Thyroid gland (tissue), 4 donors: ENCODE measurements at regions not wholly inside any gene's neighbourhood (a gene's known extent, or its start where the extent isn't known, plus 50 kb on each side); places are given as distances from the start of the nearest gene placed in this dataset.

Source experiments
- DNase-seq, 2 donors: peaks; one replicate each; pipeline ENCODE4 v3.0.0-alpha.2; 2019
- H3K27ac ChIP-seq, 3 donors: fragments of 200-600 bp; sonication (generic); 1 replicate in 2 of 3; 2 replicates in 1 of 3; pipeline ENCODE4 v1.5.1; 2016 to 2019; ENCODE audit warnings: mild to moderate bottlenecking in 1 of 3, moderate library complexity in 1 of 3
- H3K27me3 ChIP-seq: fragments of 200-600 bp; sonication (generic); one replicate; pipeline ENCODE4 v1.5.1; 2019
- H3K36me3 ChIP-seq, 2 donors: fragments of 200-600 bp; sonication (generic); one replicate each; pipeline ENCODE4 v1.5.1; 2016 to 2019
- H3K4me1 ChIP-seq, 2 donors: fragments of 200-600 bp; sonication (generic); one replicate each; pipeline ENCODE4 v1.5.1; 2017 to 2019
- H3K4me3 ChIP-seq, 3 donors: fragments of 200-600 bp; sonication (generic); replicated peaks in 1 of 3; 1 replicate in 2 of 3; 2 replicates in 1 of 3; pipeline ENCODE4 v1.5.1; 2016; ENCODE audit warnings: mild to moderate bottlenecking in 1 of 3
- H3K9me3 ChIP-seq: fragments of 200-600 bp; sonication (generic); one replicate; pipeline ENCODE4 v1.5.1; 2017
- POLR2A ChIP-seq, 2 donors: fragments of 450-650 bp; IDR thresholded peaks; one replicate each; pipeline ENCODE4 v1.6.1; 2017; ENCODE audit warnings: antibody characterized with exemption in 2 of 2, mild to moderate bottlenecking in 2 of 2, moderate library complexity in 1 of 2
- WGBS, 2 donors: methylation state at CpG; one replicate each; pipeline ENCODE4 v1.1.5; 2017; 5-methylcytosine and 5-hydroxymethylcytosine counted together
- intact Hi-C: fragments of 100-400 bp; cut with DNase I; formaldehyde crosslinking; loops from one replicate; pipeline ENCODE4 v1.15.1; 2023
- TF ChIP-seq, protein P1 (sequence below), 6 experiments: fragments of 200-600 bp in 3 of 6; fragments of 450-650 bp in 3 of 6; sonication (generic) in 3 of 6; IDR thresholded peaks; one replicate each; pipeline ENCODE4 v1.5.1; 2016 to 2019; ENCODE audit warnings: antibody characterized with exemption in 6 of 6, mild to moderate bottlenecking in 2 of 6, inconsistent platforms in 1 of 6, moderate library complexity in 1 of 6

DNA sequence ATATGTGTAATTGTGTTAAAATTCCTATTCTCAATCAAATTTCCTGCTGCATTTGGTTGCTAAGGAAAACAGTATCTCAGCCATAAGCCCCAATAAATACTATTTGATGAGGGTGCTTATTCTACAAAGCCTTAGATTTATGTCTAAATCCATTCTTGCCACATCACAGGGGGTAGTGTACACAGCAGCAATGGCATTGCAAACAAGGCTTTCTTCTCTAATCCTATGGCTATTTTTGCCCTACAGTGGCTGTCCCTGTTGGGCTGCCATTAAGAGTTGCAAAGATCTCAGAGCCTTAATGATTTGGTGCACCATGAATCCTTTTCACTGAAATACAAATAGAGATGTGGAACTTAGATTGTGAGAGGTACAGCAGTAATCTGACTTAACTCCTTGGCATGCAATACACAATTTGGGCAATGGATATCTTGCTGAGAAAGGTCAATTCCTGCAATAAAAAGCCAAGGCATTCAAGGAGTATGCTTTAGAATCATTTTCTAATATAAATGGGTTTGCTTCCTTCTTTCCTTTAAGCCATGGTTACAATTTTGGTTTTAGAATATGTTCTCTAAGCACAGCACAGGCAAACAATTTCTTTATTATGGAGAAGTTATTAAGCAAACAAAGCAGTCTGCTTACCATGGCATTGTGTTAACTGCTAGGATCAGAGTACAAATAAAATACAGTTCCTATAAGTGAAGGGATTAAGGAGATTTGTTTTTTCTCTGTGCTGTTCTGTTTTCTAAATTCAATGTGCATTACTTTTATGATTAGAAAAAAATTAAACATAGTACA lies 69.8 kb upstream of the CD302 start:
- no peak for TF ChIP-seq POLR2A (IDR thresholded peaks at IDR 0.05)
- TF ChIP-seq, protein P1, sequence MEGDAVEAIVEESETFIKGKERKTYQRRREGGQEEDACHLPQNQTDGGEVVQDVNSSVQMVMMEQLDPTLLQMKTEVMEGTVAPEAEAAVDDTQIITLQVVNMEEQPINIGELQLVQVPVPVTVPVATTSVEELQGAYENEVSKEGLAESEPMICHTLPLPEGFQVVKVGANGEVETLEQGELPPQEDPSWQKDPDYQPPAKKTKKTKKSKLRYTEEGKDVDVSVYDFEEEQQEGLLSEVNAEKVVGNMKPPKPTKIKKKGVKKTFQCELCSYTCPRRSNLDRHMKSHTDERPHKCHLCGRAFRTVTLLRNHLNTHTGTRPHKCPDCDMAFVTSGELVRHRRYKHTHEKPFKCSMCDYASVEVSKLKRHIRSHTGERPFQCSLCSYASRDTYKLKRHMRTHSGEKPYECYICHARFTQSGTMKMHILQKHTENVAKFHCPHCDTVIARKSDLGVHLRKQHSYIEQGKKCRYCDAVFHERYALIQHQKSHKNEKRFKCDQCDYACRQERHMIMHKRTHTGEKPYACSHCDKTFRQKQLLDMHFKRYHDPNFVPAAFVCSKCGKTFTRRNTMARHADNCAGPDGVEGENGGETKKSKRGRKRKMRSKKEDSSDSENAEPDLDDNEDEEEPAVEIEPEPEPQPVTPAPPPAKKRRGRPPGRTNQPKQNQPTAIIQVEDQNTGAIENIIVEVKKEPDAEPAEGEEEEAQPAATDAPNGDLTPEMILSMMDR (IDR thresholded peaks at IDR 0.05) = no peak
- Histone ChIP-seq H3K27me3 (no peaks in the 10 kb centered on the region), H3K4me1 (no peaks in the 10 kb centered on the region), H3K36me3 (no peaks in the 10 kb centered on the region), H3K27ac (no peak overlapping the region), H3K9me3 (no peaks in the 10 kb centered on the region), H3K4me3 (no peak overlapping the region)
- no peak for DNase-seq
- intact Hi-C loops = no loop called here

DNA sequence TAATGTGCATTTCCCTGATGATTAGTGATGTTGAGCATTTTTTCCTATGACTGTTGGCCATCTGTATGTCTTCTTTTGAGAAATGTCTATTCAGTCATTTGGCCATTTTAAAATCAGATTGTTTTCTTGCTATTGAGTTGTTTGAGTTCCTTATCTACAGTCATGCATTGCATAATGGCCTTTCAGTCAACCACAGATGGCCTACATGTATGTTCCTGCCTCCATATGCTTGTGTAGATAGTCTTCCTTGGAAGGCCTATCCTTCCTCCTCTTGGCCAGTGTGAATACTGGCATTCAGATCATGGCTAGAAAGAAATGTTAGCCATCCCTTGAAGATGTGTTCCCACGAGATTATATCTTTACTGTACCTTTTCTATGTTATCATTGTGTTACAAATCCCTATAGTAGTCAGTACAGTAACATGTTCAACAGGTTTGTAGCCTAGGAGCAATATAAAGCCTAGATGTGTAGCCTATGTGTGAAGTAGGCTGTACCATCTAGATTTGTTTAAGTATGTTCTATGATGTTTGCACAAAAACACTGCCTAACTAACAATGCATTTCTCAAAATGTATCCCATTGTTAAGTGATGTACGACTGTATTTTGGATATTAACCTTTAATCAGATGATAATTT lies 65.6 kb upstream of the CD302 start:
- intact Hi-C loops = no loop called here
- TF ChIP-seq, protein P1 (IDR thresholded peaks at IDR 0.05) = no peak
- no peak for TF ChIP-seq POLR2A (IDR thresholded peaks at IDR 0.05)
- 69 to 75% methylated on average over 2 of the region's 2 CpGs for WGBS, 2 donors

DNA sequence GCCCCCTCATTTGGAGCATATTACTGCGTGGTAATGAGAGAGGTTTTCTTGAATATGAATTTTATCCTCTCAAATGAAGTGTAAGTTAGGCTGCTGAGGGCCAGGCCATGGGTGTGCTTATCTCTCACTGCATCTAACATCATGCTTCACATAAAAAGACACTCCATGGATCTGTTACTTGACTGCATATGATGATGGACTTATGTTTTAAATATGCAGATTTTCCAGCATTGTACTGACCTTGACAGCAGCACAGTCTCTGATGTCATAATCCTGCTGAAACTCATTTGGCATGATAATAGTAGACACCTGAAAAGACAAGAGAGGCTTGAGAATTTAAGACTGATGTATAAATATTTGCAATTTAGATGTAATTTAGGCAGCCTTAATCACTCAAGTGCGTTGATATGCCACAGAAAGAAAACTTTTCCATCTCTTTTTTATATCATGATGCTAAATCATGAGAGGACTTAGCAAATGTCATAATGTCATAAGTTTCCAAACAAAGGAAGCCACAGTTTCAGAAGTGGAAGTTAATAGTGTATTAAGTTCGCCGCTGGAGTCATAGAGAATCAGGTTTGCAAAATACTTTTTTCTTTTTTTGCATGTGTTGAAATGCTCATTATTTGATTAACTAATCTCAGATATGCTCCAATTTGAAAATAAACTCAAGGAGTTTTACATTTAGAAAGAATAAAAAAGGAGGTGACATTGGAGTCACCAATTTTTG lies 62.7 kb upstream of the CD302 start:
- no peak overlapping the region for H3K4me3 ChIP-seq
- no peak for DNase-seq
- no peaks in the 10 kb centered on the region for H3K4me1 ChIP-seq
- WGBS, 2 donors = 91 to 93% methylated on average over 4 of the region's 4 CpGs
- H3K27ac ChIP-seq = no peak overlapping the region
- TF ChIP-seq POLR2A (IDR thresholded peaks at IDR 0.05) = no peak
- TF ChIP-seq, protein P1 (IDR thresholded peaks at IDR 0.05) = no peak
- no peaks in the 10 kb centered on the region for H3K9me3 ChIP-seq
- H3K36me3 ChIP-seq = no peaks in the 10 kb centered on the region
- intact Hi-C loops = no loop called here
- no peaks in the 10 kb centered on the region for H3K27me3 ChIP-seq

More for the DNA sequence above, 65.6 kb upstream of the CD302 start:
- Histone ChIP-seq H3K36me3 (no peaks in the 10 kb centered on the region), H3K9me3 (no peaks in the 10 kb centered on the region), H3K27ac (no peak overlapping the region), H3K27me3 (no peaks in the 10 kb centered on the region), H3K4me1 (no peaks in the 10 kb centered on the region), H3K4me3 (no peak overlapping the region)
- no peak for DNase-seq

GRCh38 chr2:159859583-159859982 lies 61.6 kb upstream of the CD302 start:
- intact Hi-C loops = no loop called here
- 98% methylated on average over 1 of the region's 1 CpG for WGBS, 2 donors
- Histone ChIP-seq H3K9me3 (no peaks in the 10 kb centered on the region), H3K27me3 (no peaks in the 10 kb centered on the region), H3K27ac (no peak overlapping the region), H3K4me1 (no peaks in the 10 kb centered on the region), H3K36me3 (no peaks in the 10 kb centered on the region), H3K4me3 (no peak overlapping the region)
- no peak for TF ChIP-seq POLR2A (IDR thresholded peaks at IDR 0.05)
- TF ChIP-seq, protein P1 (IDR thresholded peaks at IDR 0.05) = no peak
- DNase-seq = no peak

GRCh38 chr2:159856760-159857159 lies 58.8 kb upstream of the CD302 start:
- 42 to 49% methylated on average over 2 of the region's 2 CpGs for WGBS, 2 donors
- DNase-seq = no peak
- no peak for TF ChIP-seq POLR2A (IDR thresholded peaks at IDR 0.05)
- TF ChIP-seq, protein P1 (IDR thresholded peaks at IDR 0.05) = no peak
- H3K4me3 ChIP-seq = no peak overlapping the region
- H3K27ac ChIP-seq = no peak overlapping the region
- H3K36me3 ChIP-seq = no peaks in the 10 kb centered on the region
- no peaks in the 10 kb centered on the region for H3K27me3 ChIP-seq
- H3K4me1 ChIP-seq = no peaks in the 10 kb centered on the region
- no peaks in the 10 kb centered on the region for H3K9me3 ChIP-seq
- intact Hi-C loops = no loop called here
